Caki2 (cell line): ENCODE measurements at regions not wholly inside any gene's neighbourhood (a gene's known extent, or its start where the extent isn't known, plus 50 kb on each side); places are given as distances from the start of the nearest gene placed in this dataset.
"Not testable (repeated sequence)": the region's sequence is repeated elsewhere in the genome, so short reads cannot be mapped to it uniquely, and the experiment has no call there.

ENCODE experiments used
- DNase-seq: peaks from one replicate; pipeline ENCODE4 v3.0.0-alpha.2; 2015; ENCODE audit warnings: low read depth
- in situ Hi-C: cut with HindIII; loops from 2 replicates; pipeline ENCODE4 v1.10.0; 2016; ENCODE audit warnings: low sequenced_read_pairs, low pct_unique_long_range_greater_than_20kb, mixed read lengths

- in situ Hi-C loops: no loop called here
These were observed 335.7 kb downstream of the SFMBT2 start for GRCh38 chr10:7075110-7075509.

GRCh38 chr10:7071421-7071820 is 339.4 kb downstream of the SFMBT2 start:
- in situ Hi-C loops: no loop called here

More at GRCh38 chr10:7075110-7075509, 335.7 kb downstream of the SFMBT2 start:
- no peak for DNase-seq

GRCh38 chr10:7070950-7071349 is 339.9 kb downstream of the SFMBT2 start:
- in situ Hi-C loops: no loop called here
- DNase-seq: no peak

More at GRCh38 chr10:7071421-7071820, 339.4 kb downstream of the SFMBT2 start:
- no peak for DNase-seq

- no peak for DNase-seq
- in situ Hi-C loops: no loop called here
These were observed 341.1 kb downstream of the SFMBT2 start for GRCh38 chr10:7069706-7070105.

GRCh38 chr10:7056216-7056615 is 354.6 kb downstream of the SFMBT2 start:
- DNase-seq: no peak
- in situ Hi-C loops: no loop called here

GRCh38 chr10:7054915-7055314 is 355.9 kb downstream of the SFMBT2 start:
- in situ Hi-C loops: no loop called here
- DNase-seq: no peak

GRCh38 chr10:7053195-7053594 is 357.6 kb downstream of the SFMBT2 start:
- DNase-seq: no peak
- in situ Hi-C loops: no loop called here

GRCh38 chr10:7050024-7050423 is 360.8 kb downstream of the SFMBT2 start:
- in situ Hi-C loops, DNase-seq: not testable (repeated sequence)

GRCh38 chr10:7048061-7048460 is 362.8 kb downstream of the SFMBT2 start:
- in situ Hi-C loops: no loop called here
- DNase-seq: no peak

GRCh38 chr10:7046615-7047014 is 364.2 kb downstream of the SFMBT2 start:
- in situ Hi-C loops: no loop called here
- no peak for DNase-seq

GRCh38 chr10:7045891-7046599 is 364.8 kb downstream of the SFMBT2 start:
- in situ Hi-C loops: no loop called here
- no peak for DNase-seq

GRCh38 chr10:7043055-7043653 is 367.7 kb downstream of the SFMBT2 start:
- no peak for DNase-seq
- in situ Hi-C loops: no loop called here

GRCh38 chr10:7042419-7043054 is 368.3 kb downstream of the SFMBT2 start:
- no peak for DNase-seq
- in situ Hi-C loops: no loop called here

- no peak for DNase-seq
- in situ Hi-C loops: no loop called here
These were observed 368.8 kb downstream of the SFMBT2 start for GRCh38 chr10:7042000-7042399.

GRCh38 chr10:7040681-7041080 is 370.2 kb downstream of the SFMBT2 start:
- DNase-seq: no peak
- in situ Hi-C loops: no loop called here

- no peak for DNase-seq
- in situ Hi-C loops: no loop called here
These were observed 371.0 kb downstream of the SFMBT2 start for GRCh38 chr10:7039859-7040258.

- DNase-seq: no peak
- in situ Hi-C loops: no loop called here
These were observed 372.4 kb downstream of the SFMBT2 start for GRCh38 chr10:7038416-7038815.

GRCh38 chr10:7037434-7037833 is 373.4 kb downstream of the SFMBT2 start:
- DNase-seq, in situ Hi-C loops: not testable (repeated sequence)

- in situ Hi-C loops: no loop called here
- DNase-seq: no peak
These were observed 373.9 kb downstream of the SFMBT2 start for GRCh38 chr10:7036951-7037350.
